ENCODE measurements at regions not wholly inside any gene's neighbourhood (a gene's known extent, or its start where the extent isn't known, plus 50 kb on each side); places are given as distances from the start of the nearest gene placed in this dataset.

- no peak for TF ChIP-seq CTCF (conservative IDR thresholded peaks at IDR 0.05)
- TF ChIP-seq ZFX (IDR thresholded peaks at IDR 0.05): no peak
These were observed 1330.4 kb downstream of the SLC16A7 start for GRCh38 chr12:60926256-60926655.
